ENCODE measurements at regions not wholly inside any gene's neighbourhood (a gene's known extent, or its start where the extent isn't known, plus 50 kb on each side); places are given as distances from the start of the nearest gene placed in this dataset.
"Not testable (repeated sequence)": the region's sequence is repeated elsewhere in the genome, so short reads cannot be mapped to it uniquely, and the experiment has no call there.

DNA sequence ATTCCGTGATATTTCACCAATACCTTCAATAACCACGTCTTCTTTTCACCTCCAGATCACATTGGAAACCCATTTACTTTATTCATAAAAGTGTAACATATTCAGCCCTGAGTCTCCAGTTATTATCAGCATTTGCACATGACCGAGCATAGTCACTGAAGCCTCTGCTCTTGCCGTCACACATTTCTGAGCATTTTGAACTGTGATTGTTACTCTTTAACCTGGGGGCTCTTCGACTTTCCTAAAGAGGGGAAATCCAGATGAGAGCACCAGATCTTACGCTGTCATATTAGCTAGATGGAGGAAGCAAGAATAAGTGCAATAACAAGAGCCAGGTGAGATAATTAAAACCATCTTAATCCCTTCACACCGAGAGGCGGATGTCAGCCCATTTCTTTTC lies 260.0 kb upstream of the NRP1 start:
- DNase-seq (ENCODE audit: low read depth), result no peak
- TF ChIP-seq, protein P1, sequence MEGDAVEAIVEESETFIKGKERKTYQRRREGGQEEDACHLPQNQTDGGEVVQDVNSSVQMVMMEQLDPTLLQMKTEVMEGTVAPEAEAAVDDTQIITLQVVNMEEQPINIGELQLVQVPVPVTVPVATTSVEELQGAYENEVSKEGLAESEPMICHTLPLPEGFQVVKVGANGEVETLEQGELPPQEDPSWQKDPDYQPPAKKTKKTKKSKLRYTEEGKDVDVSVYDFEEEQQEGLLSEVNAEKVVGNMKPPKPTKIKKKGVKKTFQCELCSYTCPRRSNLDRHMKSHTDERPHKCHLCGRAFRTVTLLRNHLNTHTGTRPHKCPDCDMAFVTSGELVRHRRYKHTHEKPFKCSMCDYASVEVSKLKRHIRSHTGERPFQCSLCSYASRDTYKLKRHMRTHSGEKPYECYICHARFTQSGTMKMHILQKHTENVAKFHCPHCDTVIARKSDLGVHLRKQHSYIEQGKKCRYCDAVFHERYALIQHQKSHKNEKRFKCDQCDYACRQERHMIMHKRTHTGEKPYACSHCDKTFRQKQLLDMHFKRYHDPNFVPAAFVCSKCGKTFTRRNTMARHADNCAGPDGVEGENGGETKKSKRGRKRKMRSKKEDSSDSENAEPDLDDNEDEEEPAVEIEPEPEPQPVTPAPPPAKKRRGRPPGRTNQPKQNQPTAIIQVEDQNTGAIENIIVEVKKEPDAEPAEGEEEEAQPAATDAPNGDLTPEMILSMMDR (IDR thresholded peaks at IDR 0.05; ENCODE audit: insufficient read depth, low read depth, low read length, missing control alignments), result no peak
- no peak overlapping the region for H3K4me3 ChIP-seq (ENCODE audit: low read length)

DNA sequence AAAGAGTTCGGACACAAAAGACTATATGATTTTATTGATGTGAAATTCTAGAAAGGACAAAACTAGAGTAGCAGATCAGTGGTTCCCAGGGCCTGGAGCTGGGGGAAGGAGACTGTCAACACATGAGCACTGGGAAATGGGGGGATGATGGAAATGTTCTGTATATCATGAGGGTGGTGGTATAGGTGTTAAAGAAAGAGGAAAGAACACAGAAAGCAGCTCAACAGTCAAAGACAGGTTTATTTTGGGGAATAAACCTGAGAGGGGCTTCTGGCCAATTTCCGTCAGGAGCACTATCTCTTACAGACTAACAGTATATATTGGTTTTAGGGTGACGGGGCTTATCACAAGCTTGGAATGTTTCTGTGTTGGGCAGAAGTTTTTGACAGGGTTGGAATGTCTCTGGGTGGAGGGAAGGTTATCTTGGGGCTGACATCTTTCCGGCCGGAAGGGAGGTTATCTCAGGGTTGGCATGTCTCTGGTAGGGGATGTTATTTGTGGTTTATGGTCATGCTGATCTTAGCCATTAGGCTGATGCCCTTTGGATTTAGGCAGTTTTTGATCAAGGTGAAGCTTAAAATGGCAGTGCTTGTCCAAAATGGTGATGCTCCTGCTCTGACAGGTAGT lies 254.6 kb upstream of the NRP1 start:
- TF ChIP-seq, protein P1 (IDR thresholded peaks at IDR 0.05; ENCODE audit: insufficient read depth, low read depth, low read length, missing control alignments), result no peak
- H3K4me3 ChIP-seq (ENCODE audit: low read length), result no peak overlapping the region
- no peak for DNase-seq (ENCODE audit: low read depth)

DNA sequence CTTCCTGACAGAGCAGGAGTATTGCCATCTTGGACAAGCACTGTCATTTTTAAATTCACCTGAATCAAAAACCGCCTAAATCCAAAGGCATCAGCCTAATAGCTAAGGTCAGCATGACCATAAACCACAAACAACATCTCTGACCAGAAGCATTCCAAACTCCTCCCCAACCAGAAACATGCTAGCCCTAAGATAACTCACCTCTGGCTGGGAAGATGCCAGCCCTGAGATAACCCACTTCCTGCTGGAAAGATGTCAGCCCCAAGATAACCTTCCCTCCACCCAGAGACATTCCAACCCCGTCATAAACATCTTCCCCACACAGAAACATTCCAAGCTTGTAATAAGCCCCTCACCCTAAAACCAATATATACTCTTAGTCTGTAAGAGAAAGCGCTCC lies 250.1 kb upstream of the NRP1 start:
- not testable (repeated sequence) for DNase-seq (ENCODE audit: low read depth); H3K4me3 ChIP-seq (ENCODE audit: low read length)

DNA sequence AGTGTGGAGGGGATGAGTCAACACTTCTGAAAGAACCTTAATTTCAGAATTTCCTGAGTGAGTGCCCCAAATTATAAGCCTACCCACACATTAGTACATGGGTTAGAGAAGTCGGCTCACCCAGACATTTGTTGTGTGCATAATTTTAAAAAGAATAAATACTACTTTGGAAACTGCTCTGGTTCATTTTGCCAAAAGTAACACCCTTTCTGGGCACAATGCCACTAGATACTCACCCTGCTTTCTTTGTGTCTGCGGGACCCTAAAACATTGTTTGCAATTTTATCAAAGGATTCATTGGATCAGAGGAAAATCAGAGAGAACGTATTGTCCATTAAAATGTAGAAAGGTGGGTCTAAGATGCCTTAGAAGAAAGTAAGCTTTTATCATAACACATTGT lies 245.5 kb upstream of the NRP1 start:
- no peak for DNase-seq (ENCODE audit: low read depth)
- no peak overlapping the region for H3K4me3 ChIP-seq (ENCODE audit: low read length)
- TF ChIP-seq, protein P1 (IDR thresholded peaks at IDR 0.05; ENCODE audit: insufficient read depth, low read depth, low read length, missing control alignments), result no peak

DNA sequence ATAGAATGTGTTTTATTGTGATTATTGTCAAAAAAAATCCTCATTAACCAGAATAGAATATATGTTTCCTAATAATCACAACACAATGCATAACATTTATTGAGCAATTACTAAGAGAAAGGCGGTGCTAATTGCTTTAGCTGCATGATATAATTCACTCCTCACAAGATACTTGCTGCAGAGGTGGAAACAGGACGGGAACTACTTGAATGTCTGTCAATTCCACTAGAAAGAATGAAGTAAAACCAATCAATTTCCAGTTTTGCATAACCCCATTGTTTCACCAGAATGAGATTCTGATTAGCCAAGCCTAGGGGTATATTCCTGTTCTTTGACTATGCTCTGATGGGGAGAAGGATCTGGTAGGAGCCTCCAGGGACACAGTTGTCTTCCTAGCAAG lies 239.1 kb upstream of the NRP1 start:
- DNase-seq (ENCODE audit: low read depth), result no peak
- TF ChIP-seq, protein P1 (IDR thresholded peaks at IDR 0.05; ENCODE audit: insufficient read depth, low read depth, low read length, missing control alignments), result no peak
- H3K4me3 ChIP-seq (ENCODE audit: low read length), result no peak overlapping the region

DNA sequence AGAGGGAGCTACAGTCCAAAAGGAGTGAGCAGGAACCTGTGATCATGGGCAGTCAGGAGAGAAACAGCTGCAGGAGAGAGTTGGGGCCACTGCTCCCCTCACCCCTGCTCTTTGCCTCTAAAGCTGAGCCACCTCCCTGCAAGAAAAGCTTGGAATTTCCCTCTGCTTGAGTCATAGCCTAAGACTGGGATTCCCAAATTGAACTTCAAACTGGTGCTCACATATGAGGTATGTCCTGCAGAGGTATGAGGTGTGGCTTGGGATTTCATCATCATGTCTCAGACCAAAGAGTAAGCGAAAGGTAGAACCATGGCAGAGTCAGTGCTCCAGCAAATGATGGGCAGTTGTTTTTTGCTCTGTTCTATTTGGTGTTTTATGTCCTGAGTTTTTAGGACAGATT lies 237.1 kb upstream of the NRP1 start:
- DNase-seq (ENCODE audit: low read depth), result peak; percentile 95
- H3K4me3 ChIP-seq (ENCODE audit: low read length), result no peak overlapping the region
- TF ChIP-seq, protein P1 (IDR thresholded peaks at IDR 0.05; ENCODE audit: insufficient read depth, low read depth, low read length, missing control alignments), result no peak

DNA sequence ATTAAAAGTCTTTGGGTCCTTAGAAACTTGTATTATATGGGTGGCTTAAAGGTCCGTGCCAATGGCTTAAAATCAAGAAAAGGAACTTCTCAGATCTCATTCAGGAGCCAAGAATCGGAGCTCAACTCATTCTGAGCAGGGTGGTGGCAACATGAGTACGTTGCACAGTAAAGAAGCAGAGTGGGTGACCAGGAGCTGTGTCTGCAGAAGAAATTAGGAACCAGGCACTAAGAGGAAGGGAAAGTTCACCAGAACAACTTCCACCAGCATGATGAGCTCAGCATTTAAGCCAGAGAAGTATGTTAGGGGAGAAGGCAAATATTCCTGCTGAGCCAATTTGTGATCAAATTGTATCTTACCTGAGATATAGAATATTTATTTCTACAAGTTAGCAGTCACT lies 236.0 kb upstream of the NRP1 start:
- H3K4me3 ChIP-seq (ENCODE audit: low read length), result no peak overlapping the region
- no peak for DNase-seq (ENCODE audit: low read depth)
- TF ChIP-seq, protein P1 (IDR thresholded peaks at IDR 0.05; ENCODE audit: insufficient read depth, low read depth, low read length, missing control alignments), result no peak

All from epithelial cell of esophagus (primary cell).